OCI-LY1 (cell line): ENCODE measurements at regions not wholly inside any gene's neighbourhood (a gene's known extent, or its start where the extent isn't known, plus 50 kb on each side); places are given as distances from the start of the nearest gene placed in this dataset.

Source experiments
- H2AFZ ChIP-seq: fragments of 200-600 bp; sonication (generic), shearing (Covaris generic); 2 replicates; pipeline ENCODE4 v1.6.0; 2014; ENCODE audit warnings: antibody characterized with exemption, mild to moderate bottlenecking, low read length
- H3F3A ChIP-seq: fragments of 200-600 bp; sonication (generic), shearing (Covaris generic); 2 replicates; pipeline ENCODE4 v1.6.0; 2014; ENCODE audit warnings: mild to moderate bottlenecking, antibody characterized with exemption, low read length, moderate library complexity; ENCODE audit not compliant: insufficient read depth
- H3K27ac ChIP-seq: fragments of 200-600 bp; sonication (generic); 2 replicates; pipeline ENCODE4 v1.5.1; 2014; ENCODE audit warnings: low read length, mixed run types, mild to moderate bottlenecking, low read depth; ENCODE audit not compliant: poor library complexity, severe bottlenecking
- H3K27me3 ChIP-seq: fragments of 200-600 bp; sonication (generic); 2 replicates; pipeline ENCODE4 v1.6.0; 2014; ENCODE audit warnings: antibody characterized with exemption, mild to moderate bottlenecking, low read length, moderate library complexity; ENCODE audit not compliant: insufficient read depth
- H3K36me3 ChIP-seq: fragments of 200-600 bp; sonication (generic); 2 replicates; pipeline ENCODE4 v1.6.1; 2014; ENCODE audit warnings: mild to moderate bottlenecking, antibody characterized with exemption, low read length, moderate library complexity, mixed read lengths; ENCODE audit not compliant: insufficient read depth
- H3K4me1 ChIP-seq: fragments of 200-600 bp; sonication (generic); 2 replicates; pipeline ENCODE4 v1.5.1; 2014; ENCODE audit warnings: mild to moderate bottlenecking, low read length, moderate library complexity; ENCODE audit not compliant: insufficient read depth, severe bottlenecking
- H3K4me2 ChIP-seq: fragments of 200-600 bp; sonication (generic), shearing (Covaris generic); 2 replicates; pipeline ENCODE4 v1.6.1; 2014; ENCODE audit warnings: low read length
- H3K4me3 ChIP-seq: fragments of 200-600 bp; sonication (generic); 2 replicates; pipeline ENCODE4 v1.5.1; 2014; ENCODE audit warnings: low read length, low read depth, mild to moderate bottlenecking, mixed read lengths; ENCODE audit not compliant: poor library complexity, severe bottlenecking
- H3K79me2 ChIP-seq: fragments of 200-600 bp; shearing (Covaris generic); 2 replicates; pipeline ENCODE4 v1.6.1; 2016; ENCODE audit warnings: mixed run types, low read length, mixed read lengths; ENCODE audit not compliant: insufficient read depth
- H3K9ac ChIP-seq: fragments of 200-600 bp; sonication (generic), shearing (Covaris generic); 2 replicates; pipeline ENCODE4 v1.6.1; 2014; ENCODE audit warnings: mild to moderate bottlenecking, low read length, mixed read lengths
- H3K9me2 ChIP-seq: fragments of 200-600 bp; sonication (generic), shearing (Covaris generic); 2 replicates; pipeline ENCODE4 v1.6.1; 2014; ENCODE audit warnings: low read depth, mild to moderate bottlenecking, low read length, mixed read lengths
- H3K9me3 ChIP-seq: fragments of 200-600 bp; shearing (Covaris generic); 2 replicates; pipeline ENCODE4 v1.6.1; 2014; ENCODE audit warnings: low read length, mixed read lengths
- H4K20me1 ChIP-seq: fragments of 200-600 bp; sonication (generic), shearing (Covaris generic); 2 replicates; pipeline ENCODE4 v1.6.0; 2016; ENCODE audit warnings: mild to moderate bottlenecking, low read length; ENCODE audit not compliant: insufficient read depth
- EZH2 ChIP-seq: fragments of 200-600 bp; sonication (generic), shearing (Covaris generic); IDR thresholded peaks from 2 replicates; pipeline ENCODE4 v1.8.0; 2017; ENCODE audit warnings: borderline replicate concordance, mixed run types, mild to moderate bottlenecking, antibody characterized with exemption, low read length, moderate library complexity, mixed read lengths
- TF ChIP-seq, protein P1 (sequence below): fragments of 200-600 bp; sonication (generic), shearing (Covaris generic); IDR thresholded peaks from 2 replicates; pipeline ENCODE4 v1.5.1; 2017; ENCODE audit warnings: mild to moderate bottlenecking, antibody characterized with exemption, low read length, moderate library complexity, mixed read lengths

GRCh38 chr9:23050548-23050947, 603.9 kb downstream of the DMRTA1 start:
- no peak overlapping the region for H2AFZ ChIP-seq
- no peaks in the 10 kb centered on the region for H3K36me3 ChIP-seq
- no peak overlapping the region for H3K27ac ChIP-seq
- H3K9ac ChIP-seq: no peak overlapping the region
- H3K4me1 ChIP-seq: peaks cover 2% of the 10 kb centered on the region
- H3K9me3 ChIP-seq: no peaks in the 10 kb centered on the region
- TF ChIP-seq EZH2: no peak
- TF ChIP-seq, protein P1, sequence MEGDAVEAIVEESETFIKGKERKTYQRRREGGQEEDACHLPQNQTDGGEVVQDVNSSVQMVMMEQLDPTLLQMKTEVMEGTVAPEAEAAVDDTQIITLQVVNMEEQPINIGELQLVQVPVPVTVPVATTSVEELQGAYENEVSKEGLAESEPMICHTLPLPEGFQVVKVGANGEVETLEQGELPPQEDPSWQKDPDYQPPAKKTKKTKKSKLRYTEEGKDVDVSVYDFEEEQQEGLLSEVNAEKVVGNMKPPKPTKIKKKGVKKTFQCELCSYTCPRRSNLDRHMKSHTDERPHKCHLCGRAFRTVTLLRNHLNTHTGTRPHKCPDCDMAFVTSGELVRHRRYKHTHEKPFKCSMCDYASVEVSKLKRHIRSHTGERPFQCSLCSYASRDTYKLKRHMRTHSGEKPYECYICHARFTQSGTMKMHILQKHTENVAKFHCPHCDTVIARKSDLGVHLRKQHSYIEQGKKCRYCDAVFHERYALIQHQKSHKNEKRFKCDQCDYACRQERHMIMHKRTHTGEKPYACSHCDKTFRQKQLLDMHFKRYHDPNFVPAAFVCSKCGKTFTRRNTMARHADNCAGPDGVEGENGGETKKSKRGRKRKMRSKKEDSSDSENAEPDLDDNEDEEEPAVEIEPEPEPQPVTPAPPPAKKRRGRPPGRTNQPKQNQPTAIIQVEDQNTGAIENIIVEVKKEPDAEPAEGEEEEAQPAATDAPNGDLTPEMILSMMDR: no peak
- H3F3A ChIP-seq: no peaks in the 10 kb centered on the region
- H3K79me2 ChIP-seq: no peaks in the 10 kb centered on the region
- no peak overlapping the region for H3K4me3 ChIP-seq
- H3K4me2 ChIP-seq: no peak overlapping the region
- no peaks in the 10 kb centered on the region for H3K27me3 ChIP-seq
- H4K20me1 ChIP-seq: no peaks in the 10 kb centered on the region
- H3K9me2 ChIP-seq: no peaks in the 10 kb centered on the region

GRCh38 chr9:23073136-23073535, 626.5 kb downstream of the DMRTA1 start:
- no peak overlapping the region for H3K9ac ChIP-seq
- no peak overlapping the region for H3K4me2 ChIP-seq
- no peaks in the 10 kb centered on the region for H4K20me1 ChIP-seq
- no peaks in the 10 kb centered on the region for H3K4me1 ChIP-seq
- H3K4me3 ChIP-seq: no peak overlapping the region
- no peaks in the 10 kb centered on the region for H3F3A ChIP-seq
- no peak overlapping the region for H3K27ac ChIP-seq
- no peaks in the 10 kb centered on the region for H3K27me3 ChIP-seq
- TF ChIP-seq, protein P1: no peak
- H3K9me3 ChIP-seq: no peaks in the 10 kb centered on the region
- H3K79me2 ChIP-seq: no peaks in the 10 kb centered on the region
- no peaks in the 10 kb centered on the region for H3K9me2 ChIP-seq
- H3K36me3 ChIP-seq: no peaks in the 10 kb centered on the region
- no peak overlapping the region for H2AFZ ChIP-seq

GRCh38 chr9:23079798-23080197, 633.2 kb downstream of the DMRTA1 start:
- Histone ChIP-seq H3K27me3 (no peaks in the 10 kb centered on the region), H3K4me2 (no peak overlapping the region)

More at GRCh38 chr9:23079798-23080197, 633.2 kb downstream of the DMRTA1 start:
- Histone ChIP-seq H3F3A (no peaks in the 10 kb centered on the region), H3K4me3 (no peak overlapping the region), H3K79me2 (no peaks in the 10 kb centered on the region), H3K36me3 (no peaks in the 10 kb centered on the region), H4K20me1 (no peaks in the 10 kb centered on the region), H3K9ac (no peak overlapping the region), H3K27ac (no peak overlapping the region), H3K9me2 (no peaks in the 10 kb centered on the region), H3K4me1 (no peaks in the 10 kb centered on the region), H2AFZ (no peak overlapping the region), H3K9me3 (no peaks in the 10 kb centered on the region)
- TF ChIP-seq, protein P1: no peak
- TF ChIP-seq EZH2: no peak
